CD14-positive monocyte (primary cell): ENCODE measurements at regions not wholly inside any gene's neighbourhood (a gene's known extent, or its start where the extent isn't known, plus 50 kb on each side); places are given as distances from the start of the nearest gene placed in this dataset.

Experiments used
- DNase-seq, 3 donors: peaks; one replicate each; pipeline ENCODE4 v3.0.0-alpha.2; 2011 to 2022
- H2AFZ ChIP-seq: 2 replicates; pipeline ENCODE4 v1.6.0; 2012; ENCODE audit warnings: mild to moderate bottlenecking, low read depth, low read length, inconsistent platforms; ENCODE audit not compliant: insufficient read depth, poor library complexity, severe bottlenecking
- H3K27ac ChIP-seq, 2 donors: 1 replicate in 1 of 2; 2 replicates in 1 of 2; pipeline ENCODE4 v1.5.1; 2012 to 2013; ENCODE audit warnings: low read length in 2 of 2, control low read depth in 1 of 2, inconsistent platforms in 1 of 2, low read depth in 1 of 2, mild to moderate bottlenecking in 1 of 2
- H3K27me3 ChIP-seq, 2 donors: one replicate each; pipeline versions ENCODE4 v1.6.0 to v1.6.1; 2011 to 2013; ENCODE audit warnings: low read length in 2 of 2; ENCODE audit not compliant: control insufficient read depth in 2 of 2, insufficient read depth in 2 of 2
- H3K36me3 ChIP-seq, 2 donors: replicated peaks in 1 of 2; 1 replicate in 1 of 2; 2 replicates in 1 of 2; pipeline versions ENCODE4 v1.5.1 to v1.6.1; 2012 to 2013; ENCODE audit warnings: low read length in 2 of 2, control low read depth in 1 of 2, inconsistent platforms in 1 of 2, mild to moderate bottlenecking in 1 of 2; ENCODE audit not compliant: insufficient read depth in 2 of 2, control insufficient read depth in 1 of 2
- H3K4me1 ChIP-seq, 2 donors: 1 replicate in 1 of 2; 2 replicates in 1 of 2; pipeline versions ENCODE4 v1.5.1 to v1.6.1; 2012 to 2013; ENCODE audit warnings: low read length in 2 of 2, control low read depth in 1 of 2, inconsistent platforms in 1 of 2, mild to moderate bottlenecking in 1 of 2, moderate library complexity in 1 of 2; ENCODE audit not compliant: insufficient read depth in 2 of 2, control insufficient read depth in 1 of 2
- H3K4me2 ChIP-seq: replicated peaks from 2 replicates; pipeline ENCODE3; 2012; ENCODE audit warnings: low read length, moderate library complexity, mild to moderate bottlenecking; ENCODE audit not compliant: poor library complexity, severe bottlenecking; ENCODE audit errors: extremely low read depth
- H3K4me3 ChIP-seq, 3 experiments: fragments of 200-600 bp in 1 of 3; sonication (generic) in 1 of 3; replicated peaks in 1 of 3; 1 replicate in 2 of 3; 2 replicates in 1 of 3; pipeline ENCODE4 v1.5.1; 2011 to 2013; ENCODE audit warnings: low read length in 3 of 3, mild to moderate bottlenecking in 3 of 3, control low read depth in 2 of 3, low read depth in 2 of 3, inconsistent platforms in 1 of 3, moderate library complexity in 1 of 3
- H3K79me2 ChIP-seq: 2 replicates; pipeline ENCODE4 v1.6.0; 2012; ENCODE audit warnings: mild to moderate bottlenecking, control low read depth, inconsistent platforms, low read length, moderate library complexity; ENCODE audit not compliant: insufficient read depth
- H3K9ac ChIP-seq: 2 replicates; pipeline ENCODE4 v1.6.0; 2017; ENCODE audit warnings: low read length, mild to moderate bottlenecking; ENCODE audit not compliant: insufficient read depth, poor library complexity, severe bottlenecking
- H3K9me3 ChIP-seq, 2 donors: replicated peaks in 1 of 2; 1 replicate in 1 of 2; 2 replicates in 1 of 2; pipeline versions ENCODE4 v1.5.1 to v1.6.1; 2012 to 2013; ENCODE audit warnings: low read length in 2 of 2, control low read depth in 1 of 2; ENCODE audit not compliant: control insufficient read depth in 1 of 2, insufficient read depth in 1 of 2
- H4K20me1 ChIP-seq: 2 replicates; pipeline ENCODE4 v1.6.0; 2012; ENCODE audit warnings: mild to moderate bottlenecking, low read length, control low read depth, moderate library complexity; ENCODE audit not compliant: insufficient read depth
- H3K27ac Mint-ChIP-seq, 7 donors: one replicate each; pipeline ENCODE4 v1.8.0; 2020; ENCODE audit warnings: mild to moderate bottlenecking in 7 of 7, mixed read lengths in 7 of 7, moderate library complexity in 6 of 7, inconsistent platforms in 2 of 7
- H3K27me3 Mint-ChIP-seq, 3 donors: one replicate each; pipeline ENCODE4 v1.8.0; 2021 to 2022; ENCODE audit warnings: low read depth in 3 of 3, mild to moderate bottlenecking in 3 of 3, mixed read lengths in 3 of 3, moderate library complexity in 3 of 3, inconsistent platforms in 1 of 3
- H3K36me3 Mint-ChIP-seq, 2 donors: one replicate each; pipeline ENCODE4 v1.8.0; 2020; ENCODE audit warnings: mixed read lengths in 2 of 2, inconsistent platforms in 1 of 2, mild to moderate bottlenecking in 1 of 2
- H3K4me1 Mint-ChIP-seq: one replicate; pipeline ENCODE4 v1.8.0; 2020; ENCODE audit warnings: mild to moderate bottlenecking, mixed read lengths
- H3K4me3 Mint-ChIP-seq, 2 donors: one replicate each; pipeline ENCODE4 v1.8.0; 2020; ENCODE audit warnings: mild to moderate bottlenecking in 2 of 2, mixed read lengths in 2 of 2, moderate library complexity in 1 of 2
- H3K9me3 Mint-ChIP-seq, 7 donors: one replicate each; pipeline ENCODE4 v1.8.0; 2020 to 2022; ENCODE audit warnings: mixed read lengths in 7 of 7, mild to moderate bottlenecking in 6 of 7, moderate library complexity in 6 of 7, inconsistent platforms in 2 of 7
- WGBS: methylation state at CpG from one replicate; pipeline ENCODE4 v1.1.5; 2013; ENCODE audit warnings: missing lambda C conversion rate; ENCODE audit not compliant: insufficient coverage; 5-methylcytosine and 5-hydroxymethylcytosine counted together
- intact Hi-C, 2 donors: fragments of 100-400 bp; cut with micrococcal nuclease; formaldehyde crosslinking; loops; one replicate each; pipeline versions ENCODE4 v1.15.0 to v1.15.1; 2023
- TF ChIP-seq, protein P1 (sequence below): fragments of 200-600 bp; IDR thresholded peaks from one replicate; pipeline ENCODE4 v1.8.0; 2022; ENCODE audit warnings: antibody characterized with exemption, mild to moderate bottlenecking

DNA sequence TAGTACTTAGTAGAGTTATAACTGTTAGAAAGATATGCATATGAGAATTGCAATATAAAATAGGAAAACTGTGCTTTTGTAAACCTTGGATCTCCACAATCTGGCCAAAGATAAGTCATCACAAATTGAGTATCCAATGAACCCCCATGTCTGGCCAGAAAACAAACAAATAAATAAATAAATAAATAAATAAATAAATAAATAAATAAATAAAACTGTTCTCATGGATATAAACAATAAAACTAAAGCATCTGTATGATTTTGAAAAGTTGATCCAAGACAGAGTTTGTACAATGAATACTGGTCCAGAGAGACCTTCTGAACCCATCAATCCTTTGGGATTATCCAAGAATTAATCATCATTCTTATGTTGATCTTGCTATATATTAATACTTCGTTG is 367.6 kb upstream of the CDH9 start:
- H3K36me3 ChIP-seq = no peaks in the 10 kb centered on the region
- no peak overlapping the region for H3K4me3 ChIP-seq
- H3K9me3 ChIP-seq = no peaks in the 10 kb centered on the region
- intact Hi-C loops = no loop called here
- Mint-ChIP-seq H3K27ac (no peak overlapping the region), H3K36me3 (no peaks in the 10 kb centered on the region), H3K4me1 (no peaks in the 10 kb centered on the region), H3K27me3 (no peaks in the 10 kb centered on the region), H3K9me3 (peaks cover 0 to 4% (median 0%) of the 10 kb centered on the region in 7 donors), H3K4me3 (no peak overlapping the region)
- H3K79me2 ChIP-seq = no peaks in the 10 kb centered on the region
- H3K9ac ChIP-seq = no peak overlapping the region
- TF ChIP-seq, protein P1, sequence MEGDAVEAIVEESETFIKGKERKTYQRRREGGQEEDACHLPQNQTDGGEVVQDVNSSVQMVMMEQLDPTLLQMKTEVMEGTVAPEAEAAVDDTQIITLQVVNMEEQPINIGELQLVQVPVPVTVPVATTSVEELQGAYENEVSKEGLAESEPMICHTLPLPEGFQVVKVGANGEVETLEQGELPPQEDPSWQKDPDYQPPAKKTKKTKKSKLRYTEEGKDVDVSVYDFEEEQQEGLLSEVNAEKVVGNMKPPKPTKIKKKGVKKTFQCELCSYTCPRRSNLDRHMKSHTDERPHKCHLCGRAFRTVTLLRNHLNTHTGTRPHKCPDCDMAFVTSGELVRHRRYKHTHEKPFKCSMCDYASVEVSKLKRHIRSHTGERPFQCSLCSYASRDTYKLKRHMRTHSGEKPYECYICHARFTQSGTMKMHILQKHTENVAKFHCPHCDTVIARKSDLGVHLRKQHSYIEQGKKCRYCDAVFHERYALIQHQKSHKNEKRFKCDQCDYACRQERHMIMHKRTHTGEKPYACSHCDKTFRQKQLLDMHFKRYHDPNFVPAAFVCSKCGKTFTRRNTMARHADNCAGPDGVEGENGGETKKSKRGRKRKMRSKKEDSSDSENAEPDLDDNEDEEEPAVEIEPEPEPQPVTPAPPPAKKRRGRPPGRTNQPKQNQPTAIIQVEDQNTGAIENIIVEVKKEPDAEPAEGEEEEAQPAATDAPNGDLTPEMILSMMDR = no peak
- H3K4me1 ChIP-seq = no peaks in the 10 kb centered on the region
- H3K4me2 ChIP-seq = no peak overlapping the region
- H4K20me1 ChIP-seq = no peaks in the 10 kb centered on the region
- DNase-seq = no peak
- no CpG with 5 or more reads among the region's 1 CpG for WGBS
- no peak overlapping the region for H2AFZ ChIP-seq
- H3K27me3 ChIP-seq = no peaks in the 10 kb centered on the region
- no peak overlapping the region for H3K27ac ChIP-seq

DNA sequence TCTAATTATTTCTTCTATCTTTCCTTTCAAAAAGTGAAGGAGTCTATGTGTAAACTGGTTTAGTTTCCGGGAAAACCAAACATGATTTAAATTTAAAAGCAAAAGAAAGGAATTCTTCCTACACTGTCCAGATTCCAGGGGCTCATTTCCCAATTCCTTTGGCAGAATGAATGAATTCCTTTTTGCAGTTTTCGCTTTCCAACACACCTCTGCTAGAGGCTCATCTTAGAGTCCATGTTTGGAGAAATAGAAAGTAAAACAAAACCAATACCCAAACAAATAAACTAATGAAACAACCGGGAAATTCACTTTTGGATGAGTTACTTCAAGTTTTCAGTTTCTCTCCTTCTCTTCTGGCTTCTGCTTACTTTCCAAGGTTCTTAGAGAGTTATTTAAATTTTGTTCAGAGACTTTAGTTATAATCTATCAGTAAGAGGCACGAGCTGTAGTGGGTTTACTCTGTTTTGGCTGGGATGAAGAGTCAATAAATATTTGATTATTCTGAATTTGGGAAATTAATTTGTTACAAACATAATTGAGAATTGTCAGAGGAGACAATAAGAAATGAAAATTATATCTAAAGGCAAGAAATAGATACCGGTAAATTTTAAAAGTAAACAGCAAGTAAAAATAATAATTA is 365.0 kb upstream of the CDH9 start:
- no peaks in the 10 kb centered on the region for H3K9me3 ChIP-seq
- no peaks in the 10 kb centered on the region for H3K79me2 ChIP-seq
- H2AFZ ChIP-seq = no peak overlapping the region
- H3K36me3 ChIP-seq = no peaks in the 10 kb centered on the region
- H3K27ac ChIP-seq = no peak overlapping the region
- Mint-ChIP-seq H3K4me3 (no peak overlapping the region), H3K9me3 (peaks cover 0 to 4% (median 0%) of the 10 kb centered on the region in 7 donors), H3K27ac (no peak overlapping the region), H3K4me1 (no peaks in the 10 kb centered on the region), H3K36me3 (no peaks in the 10 kb centered on the region), H3K27me3 (no peaks in the 10 kb centered on the region)
- no peak overlapping the region for H3K4me3 ChIP-seq
- no peak for DNase-seq
- no peak overlapping the region for H3K4me2 ChIP-seq
- TF ChIP-seq, protein P1 = no peak
- intact Hi-C loops = no loop called here
- no peak overlapping the region for H3K9ac ChIP-seq
- no peaks in the 10 kb centered on the region for H3K4me1 ChIP-seq
- no CpG with 5 or more reads among the region's 5 CpGs for WGBS
- no peaks in the 10 kb centered on the region for H3K27me3 ChIP-seq
- no peaks in the 10 kb centered on the region for H4K20me1 ChIP-seq
